ENCODE measurements at regions not wholly inside any gene's neighbourhood (a gene's known extent, or its start where the extent isn't known, plus 50 kb on each side); places are given as distances from the start of the nearest gene placed in this dataset.

GRCh38 chr4:167492007-167492406, 257.7 kb upstream of the SPOCK3 start:
- in situ Hi-C loops (cut with HindIII; ENCODE audit: low pct_ligation_motif_present, low sequenced_read_pairs): no loop called here
- H3K36me3 ChIP-seq (replicated peaks): no peaks in the 10 kb centered on the region
- no peak for DNase-seq
- TF ChIP-seq CTCF (IDR thresholded peaks at IDR 0.05; ENCODE audit: low read depth, low read length, missing control alignments): no peak
- H3K27me3 ChIP-seq (replicated peaks): no peaks in the 10 kb centered on the region
- no peak overlapping the region for H3K27ac ChIP-seq
- H3K4me3 ChIP-seq (ENCODE audit: low read depth, low read length): no peak overlapping the region

- Histone ChIP-seq H3K4me3 (ENCODE audit: low read depth, low read length) (no peak overlapping the region), H3K27ac (no peak overlapping the region), H3K36me3 (replicated peaks) (no peaks in the 10 kb centered on the region), H3K27me3 (replicated peaks) (no peaks in the 10 kb centered on the region)
- no peak for TF ChIP-seq CTCF (IDR thresholded peaks at IDR 0.05; ENCODE audit: low read depth, low read length, missing control alignments)
- in situ Hi-C loops (cut with HindIII; ENCODE audit: low pct_ligation_motif_present, low sequenced_read_pairs): no loop called here
- no peak for DNase-seq
Measured at GRCh38 chr4:167509551-167509950, 275.3 kb upstream of the SPOCK3 start.

GRCh38 chr4:167524091-167524490, 289.8 kb upstream of the SPOCK3 start:
- in situ Hi-C loops (cut with HindIII; ENCODE audit: low pct_ligation_motif_present, low sequenced_read_pairs): no loop called here
- DNase-seq: no peak
- no peak for TF ChIP-seq CTCF (IDR thresholded peaks at IDR 0.05; ENCODE audit: low read depth, low read length, missing control alignments)
- H3K36me3 ChIP-seq (replicated peaks): no peaks in the 10 kb centered on the region
- no peak overlapping the region for H3K27ac ChIP-seq
- no peaks in the 10 kb centered on the region for H3K27me3 ChIP-seq (replicated peaks)
- H3K4me3 ChIP-seq (ENCODE audit: low read depth, low read length): no peak overlapping the region

- Histone ChIP-seq H3K27me3 (replicated peaks) (no peaks in the 10 kb centered on the region), H3K27ac (no peak overlapping the region), H3K36me3 (replicated peaks) (no peaks in the 10 kb centered on the region), H3K4me3 (ENCODE audit: low read depth, low read length) (no peak overlapping the region)
- no peak for DNase-seq
- no peak for TF ChIP-seq CTCF (IDR thresholded peaks at IDR 0.05; ENCODE audit: low read depth, low read length, missing control alignments)
- in situ Hi-C loops (cut with HindIII; ENCODE audit: low pct_ligation_motif_present, low sequenced_read_pairs): no loop called here
Measured at GRCh38 chr4:167537761-167538160, 303.5 kb upstream of the SPOCK3 start.

GRCh38 chr4:167541286-167541685, 307.0 kb upstream of the SPOCK3 start:
- no peak for DNase-seq
- Histone ChIP-seq H3K4me3 (ENCODE audit: low read depth, low read length) (no peak overlapping the region), H3K36me3 (replicated peaks) (no peaks in the 10 kb centered on the region), H3K27me3 (replicated peaks) (no peaks in the 10 kb centered on the region), H3K27ac (no peak overlapping the region)
- no peak for TF ChIP-seq CTCF (IDR thresholded peaks at IDR 0.05; ENCODE audit: low read depth, low read length, missing control alignments)
- in situ Hi-C loops (cut with HindIII; ENCODE audit: low pct_ligation_motif_present, low sequenced_read_pairs): no loop called here

GRCh38 chr4:167544391-167544790, 310.1 kb upstream of the SPOCK3 start:
- Histone ChIP-seq H3K36me3 (replicated peaks) (no peaks in the 10 kb centered on the region), H3K27ac (no peak overlapping the region), H3K27me3 (replicated peaks) (no peaks in the 10 kb centered on the region), H3K4me3 (ENCODE audit: low read depth, low read length) (no peak overlapping the region)
- TF ChIP-seq CTCF (IDR thresholded peaks at IDR 0.05; ENCODE audit: low read depth, low read length, missing control alignments): no peak
- in situ Hi-C loops (cut with HindIII; ENCODE audit: low pct_ligation_motif_present, low sequenced_read_pairs): no loop called here
- DNase-seq: no peak

All from brain microvascular endothelial cell (primary cell).